ENCODE measurements at regions not wholly inside any gene's neighbourhood (a gene's known extent, or its start where the extent isn't known, plus 50 kb on each side); places are given as distances from the start of the nearest gene placed in this dataset.

DNA sequence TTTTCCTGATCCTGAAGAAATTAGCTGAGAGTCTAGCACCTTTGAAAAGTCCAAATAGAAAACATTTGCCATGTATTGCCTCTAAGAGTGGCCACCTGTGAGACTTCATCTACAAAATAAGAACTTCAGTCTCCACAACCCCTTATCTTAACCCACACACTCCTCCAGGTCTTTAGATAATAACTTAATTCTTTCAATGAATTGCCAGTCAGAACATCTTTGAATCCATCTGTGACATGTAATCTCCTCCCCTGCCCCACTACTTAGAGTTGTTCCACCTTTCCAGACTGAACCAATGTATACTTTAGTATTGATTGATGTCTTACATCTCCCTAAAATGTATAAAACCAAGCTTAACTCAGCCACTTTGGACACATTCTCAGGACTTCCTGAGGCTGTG lies 84.4 kb upstream of the FAM171A1 start:
- TF ChIP-seq, protein P1, sequence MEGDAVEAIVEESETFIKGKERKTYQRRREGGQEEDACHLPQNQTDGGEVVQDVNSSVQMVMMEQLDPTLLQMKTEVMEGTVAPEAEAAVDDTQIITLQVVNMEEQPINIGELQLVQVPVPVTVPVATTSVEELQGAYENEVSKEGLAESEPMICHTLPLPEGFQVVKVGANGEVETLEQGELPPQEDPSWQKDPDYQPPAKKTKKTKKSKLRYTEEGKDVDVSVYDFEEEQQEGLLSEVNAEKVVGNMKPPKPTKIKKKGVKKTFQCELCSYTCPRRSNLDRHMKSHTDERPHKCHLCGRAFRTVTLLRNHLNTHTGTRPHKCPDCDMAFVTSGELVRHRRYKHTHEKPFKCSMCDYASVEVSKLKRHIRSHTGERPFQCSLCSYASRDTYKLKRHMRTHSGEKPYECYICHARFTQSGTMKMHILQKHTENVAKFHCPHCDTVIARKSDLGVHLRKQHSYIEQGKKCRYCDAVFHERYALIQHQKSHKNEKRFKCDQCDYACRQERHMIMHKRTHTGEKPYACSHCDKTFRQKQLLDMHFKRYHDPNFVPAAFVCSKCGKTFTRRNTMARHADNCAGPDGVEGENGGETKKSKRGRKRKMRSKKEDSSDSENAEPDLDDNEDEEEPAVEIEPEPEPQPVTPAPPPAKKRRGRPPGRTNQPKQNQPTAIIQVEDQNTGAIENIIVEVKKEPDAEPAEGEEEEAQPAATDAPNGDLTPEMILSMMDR (IDR thresholded peaks at IDR 0.05; ENCODE audit: insufficient read depth, low read length, severe bottlenecking): no peak
- Histone ChIP-seq H3K4me3 (ENCODE audit: low read depth, low read length) (no peak overlapping the region), H3K27me3 (ENCODE audit: control insufficient read depth, insufficient read depth, low read length) (no peaks in the 10 kb centered on the region), H3K36me3 (ENCODE audit: control insufficient read depth, insufficient read depth, low read length) (no peaks in the 10 kb centered on the region)
- DNase-seq (ENCODE audit: low read depth) (no peak), FAIRE-seq (no peak)

DNA sequence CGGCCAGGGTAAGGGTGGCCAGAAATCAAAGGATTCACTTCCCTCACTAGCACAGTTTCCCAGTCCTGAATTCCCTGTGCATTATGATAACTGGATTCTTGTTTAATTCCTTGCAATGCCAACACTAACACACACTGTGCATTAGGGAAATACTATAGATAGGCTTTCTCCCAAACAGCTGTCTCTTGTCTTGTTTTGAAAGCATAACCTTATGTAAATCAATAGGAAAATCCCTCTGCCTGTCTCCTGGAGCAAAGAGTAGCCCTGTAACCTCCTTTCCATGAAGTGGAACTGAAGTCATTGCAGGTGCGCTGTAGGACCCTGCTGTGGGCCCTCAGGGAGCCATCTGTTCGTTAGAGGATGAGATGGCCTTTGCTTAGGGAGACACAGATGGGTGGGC lies 82.8 kb upstream of the FAM171A1 start:
- no peaks in the 10 kb centered on the region for H3K36me3 ChIP-seq (ENCODE audit: control insufficient read depth, insufficient read depth, low read length)
- H3K27me3 ChIP-seq (ENCODE audit: control insufficient read depth, insufficient read depth, low read length): no peaks in the 10 kb centered on the region
- DNase-seq (ENCODE audit: low read depth): no peak
- no peak for FAIRE-seq
- TF ChIP-seq, protein P1 (IDR thresholded peaks at IDR 0.05; ENCODE audit: insufficient read depth, low read length, severe bottlenecking): no peak
- no peak overlapping the region for H3K4me3 ChIP-seq (ENCODE audit: low read depth, low read length)

DNA sequence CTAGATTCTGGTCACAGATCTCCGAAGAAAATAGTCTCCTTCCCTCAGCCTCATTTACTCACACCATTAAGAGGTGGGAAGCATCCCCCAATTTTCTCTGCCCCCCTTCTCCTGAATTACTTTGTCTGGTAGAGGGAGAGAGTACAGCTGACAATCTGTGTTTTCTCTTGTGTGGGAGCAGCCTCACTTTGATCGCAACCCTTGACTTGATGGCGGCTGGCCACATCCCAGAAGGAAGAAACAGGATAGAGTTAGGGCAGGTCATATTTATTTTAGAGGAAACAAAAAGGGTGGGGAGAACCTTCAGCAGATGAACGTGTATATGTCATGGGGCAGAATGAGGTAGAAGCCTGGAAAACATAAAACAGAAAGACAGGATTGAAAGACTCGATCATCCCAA lies 82.4 kb upstream of the FAM171A1 start:
- DNase-seq (ENCODE audit: low read depth) (no peak), FAIRE-seq (no peak)
- Histone ChIP-seq H3K4me3 (ENCODE audit: low read depth, low read length) (no peak overlapping the region), H3K36me3 (ENCODE audit: control insufficient read depth, insufficient read depth, low read length) (no peaks in the 10 kb centered on the region), H3K27me3 (ENCODE audit: control insufficient read depth, insufficient read depth, low read length) (no peaks in the 10 kb centered on the region)
- TF ChIP-seq, protein P1 (IDR thresholded peaks at IDR 0.05; ENCODE audit: insufficient read depth, low read length, severe bottlenecking): no peak

DNA sequence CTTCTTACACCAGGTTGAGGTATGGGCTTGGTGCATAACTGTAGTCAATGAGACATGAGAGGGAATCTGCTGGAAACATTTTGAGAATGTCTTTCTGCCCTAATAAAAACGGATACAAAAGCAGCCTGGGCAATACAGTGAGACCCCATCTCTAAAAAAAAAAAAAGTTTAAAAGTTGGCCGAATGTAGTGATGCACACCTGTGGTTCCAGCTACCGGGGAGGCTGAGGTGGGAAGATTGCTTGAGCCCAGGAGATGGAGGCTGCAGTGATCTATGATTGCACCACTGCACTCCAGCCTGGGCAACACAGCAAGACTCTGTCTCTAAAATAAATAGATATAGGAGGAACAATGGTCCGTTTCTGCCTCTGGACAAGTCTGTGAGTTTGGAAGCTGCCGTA lies 81.5 kb upstream of the FAM171A1 start:
- Histone ChIP-seq H3K4me3 (ENCODE audit: low read depth, low read length) (no peak overlapping the region), H3K27me3 (ENCODE audit: control insufficient read depth, insufficient read depth, low read length) (no peaks in the 10 kb centered on the region), H3K36me3 (ENCODE audit: control insufficient read depth, insufficient read depth, low read length) (no peaks in the 10 kb centered on the region)
- TF ChIP-seq, protein P1 (IDR thresholded peaks at IDR 0.05; ENCODE audit: insufficient read depth, low read length, severe bottlenecking): no peak
- FAIRE-seq: no peak
- DNase-seq (ENCODE audit: low read depth): no peak

DNA sequence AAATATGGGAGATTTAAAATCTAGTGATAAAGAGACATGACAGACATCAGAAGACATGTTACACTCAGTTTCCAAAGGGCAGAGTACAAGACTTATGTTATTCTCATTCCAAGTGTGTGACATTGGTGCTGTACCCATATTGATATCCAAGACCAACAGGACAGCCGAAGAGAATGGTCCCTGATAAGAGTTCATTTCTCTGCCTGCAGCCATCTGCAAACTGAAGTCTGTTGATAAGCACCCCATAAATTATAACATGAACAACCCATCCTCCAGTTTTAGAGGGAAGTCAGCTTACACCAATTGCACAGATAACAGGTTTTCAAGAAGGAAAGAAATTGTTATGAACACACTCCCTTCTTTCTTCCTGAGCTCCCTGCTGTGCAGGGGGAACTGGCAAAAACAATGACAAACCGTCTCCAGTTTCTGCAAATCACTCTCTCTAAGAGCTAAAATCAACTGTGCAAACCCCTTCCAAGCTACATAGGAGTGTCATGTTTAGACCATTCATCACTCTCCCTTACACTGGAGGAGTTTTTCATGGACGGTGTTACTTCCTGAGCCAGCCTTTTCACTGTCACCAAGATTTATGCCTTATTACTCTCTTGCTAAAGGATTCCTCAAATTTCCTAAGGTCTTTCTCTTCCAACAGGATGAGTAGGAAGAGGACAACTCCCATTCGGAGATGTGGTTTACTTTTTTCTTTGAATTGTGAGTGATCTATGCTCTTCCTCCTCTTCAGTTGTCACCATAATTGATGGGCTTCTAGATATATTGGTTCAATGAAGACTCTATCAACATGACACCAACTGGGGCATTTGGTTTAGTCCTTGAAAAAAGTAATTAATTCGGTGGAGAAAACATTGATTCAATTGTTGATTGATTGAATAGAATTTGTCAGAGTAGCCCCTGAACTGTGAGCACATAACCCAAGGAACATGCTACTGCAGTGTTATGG lies 80.3 kb upstream of the FAM171A1 start:
- DNase-seq (ENCODE audit: low read depth): no peak
- TF ChIP-seq, protein P1 (IDR thresholded peaks at IDR 0.05; ENCODE audit: insufficient read depth, low read length, severe bottlenecking): no peak
- Histone ChIP-seq H3K36me3 (ENCODE audit: control insufficient read depth, insufficient read depth, low read length) (no peaks in the 10 kb centered on the region), H3K27me3 (ENCODE audit: control insufficient read depth, insufficient read depth, low read length) (no peaks in the 10 kb centered on the region), H3K4me3 (ENCODE audit: low read depth, low read length) (no peak overlapping the region)
- no peak for FAIRE-seq

All from bronchial epithelial cell (primary cell).